Brain microvascular endothelial cell (primary cell): ENCODE measurements at regions not wholly inside any gene's neighbourhood (a gene's known extent, or its start where the extent isn't known, plus 50 kb on each side); places are given as distances from the start of the nearest gene placed in this dataset.

Experiments
- DNase-seq: peaks from one replicate; pipeline ENCODE4 v3.0.0-alpha.2; 2020
- H3K27ac ChIP-seq: fragments of 250-450 bp; sonication (Bioruptor Pico); 2 replicates; pipeline ENCODE4 v1.5.1; 2020; ENCODE audit warnings: mild to moderate bottlenecking, moderate library complexity
- H3K27me3 ChIP-seq: fragments of 250-450 bp; sonication (Bioruptor Pico); replicated peaks from 2 replicates; pipeline ENCODE4 v1.5.1; 2020; ENCODE audit warnings: mild to moderate bottlenecking
- H3K36me3 ChIP-seq: fragments of 250-450 bp; sonication (Bioruptor Pico); replicated peaks from 2 replicates; pipeline ENCODE4 v1.5.1; 2020; ENCODE audit warnings: mild to moderate bottlenecking
- H3K4me3 ChIP-seq: 2 replicates; pipeline ENCODE4 v1.5.1; 2011; ENCODE audit warnings: low read depth, mild to moderate bottlenecking, control low read depth, low read length, moderate library complexity
- CTCF ChIP-seq: IDR thresholded peaks from 2 replicates; pipeline ENCODE4 v1.5.1; 2011; ENCODE audit warnings: low read depth, mild to moderate bottlenecking, moderate library complexity, low read length, control low read depth, inconsistent platforms; ENCODE audit errors: missing control alignments
- in situ Hi-C: cut with HindIII; loops from 2 replicates; pipeline ENCODE4 v1.10.0; 2017; ENCODE audit warnings: low sequenced_read_pairs, low pct_ligation_motif_present

GRCh38 chr12:17197971-17198370 is 592.0 kb upstream of the LMO3 start:
- no peak for DNase-seq
- Histone ChIP-seq H3K4me3 (no peak overlapping the region), H3K27ac (no peak overlapping the region), H3K36me3 (no peaks in the 10 kb centered on the region), H3K27me3 (no peaks in the 10 kb centered on the region)
- in situ Hi-C loops = no loop called here
- TF ChIP-seq CTCF = no peak

- no peak overlapping the region for H3K27ac ChIP-seq
- no peaks in the 10 kb centered on the region for H3K36me3 ChIP-seq
- H3K27me3 ChIP-seq = no peaks in the 10 kb centered on the region
- TF ChIP-seq CTCF = no peak
- in situ Hi-C loops = no loop called here
- H3K4me3 ChIP-seq = no peak overlapping the region
- no peak for DNase-seq
Observed at GRCh38 chr12:17192721-17193120, 586.8 kb upstream of the LMO3 start.

GRCh38 chr12:17169726-17170471 is 563.9 kb upstream of the LMO3 start:
- no peaks in the 10 kb centered on the region for H3K36me3 ChIP-seq
- TF ChIP-seq CTCF = no peak
- H3K4me3 ChIP-seq = no peak overlapping the region
- no peak overlapping the region for H3K27ac ChIP-seq
- in situ Hi-C loops = no loop called here
- no peaks in the 10 kb centered on the region for H3K27me3 ChIP-seq
- no peak for DNase-seq

- no peak overlapping the region for H3K4me3 ChIP-seq
- TF ChIP-seq CTCF = no peak
- H3K36me3 ChIP-seq = no peaks in the 10 kb centered on the region
- H3K27ac ChIP-seq = no peak overlapping the region
- H3K27me3 ChIP-seq = no peaks in the 10 kb centered on the region
- in situ Hi-C loops = no loop called here
- no peak for DNase-seq
Observed at GRCh38 chr12:17159506-17160300, 553.7 kb upstream of the LMO3 start.

- in situ Hi-C loops = no loop called here
- Histone ChIP-seq H3K27me3 (no peaks in the 10 kb centered on the region), H3K36me3 (no peaks in the 10 kb centered on the region), H3K27ac (no peak overlapping the region), H3K4me3 (no peak overlapping the region)
- no peak for TF ChIP-seq CTCF
- no peak for DNase-seq
Observed at GRCh38 chr12:17158201-17158600, 552.2 kb upstream of the LMO3 start.
